ENCODE measurements at regions not wholly inside any gene's neighbourhood (a gene's known extent, or its start where the extent isn't known, plus 50 kb on each side); places are given as distances from the start of the nearest gene placed in this dataset.

DNA sequence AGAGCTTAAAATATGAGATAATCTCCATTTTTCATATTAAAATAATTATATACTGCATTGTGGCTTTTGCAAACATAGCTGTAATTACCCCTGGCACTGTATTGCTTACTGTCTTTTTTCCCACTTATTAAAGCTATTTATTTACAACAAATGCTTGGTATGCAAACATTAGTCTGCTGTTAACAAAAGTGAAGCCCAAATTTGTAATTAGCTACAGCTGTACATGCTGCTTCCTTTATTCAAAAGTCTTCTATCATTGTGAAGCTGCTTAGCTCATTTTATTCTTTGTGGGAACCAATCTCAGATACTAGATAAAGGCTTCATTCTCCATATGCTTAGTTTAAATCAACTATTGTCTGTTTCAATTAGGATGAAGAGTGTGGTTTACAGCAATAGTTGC lies 425.8 kb upstream of the FOXG1 start:
- H2AFZ ChIP-seq (ENCODE audit: low read length, unreplicated experiment) = no peak overlapping the region
- H3K36me3 ChIP-seq (ENCODE audit: insufficient read depth, low read length) = no peaks in the 10 kb centered on the region
- H3K4me3 ChIP-seq (ENCODE audit: low read depth, low read length) = no peak overlapping the region
- no peak overlapping the region for H3K27ac ChIP-seq (ENCODE audit: low read depth, low read length)
- no peaks in the 10 kb centered on the region for H3K27me3 ChIP-seq (ENCODE audit: insufficient read depth, low read length)
- H3K79me2 ChIP-seq (ENCODE audit: control insufficient read depth, insufficient read depth, low read length, unreplicated experiment) = no peaks in the 10 kb centered on the region
- no peaks in the 10 kb centered on the region for H3K4me1 ChIP-seq (ENCODE audit: control insufficient read depth, insufficient read depth, low read length, unreplicated experiment)

- H3K4me1 ChIP-seq (ENCODE audit: control insufficient read depth, insufficient read depth, low read length, unreplicated experiment) = no peaks in the 10 kb centered on the region
- no peak overlapping the region for H3K4me3 ChIP-seq (ENCODE audit: low read depth, low read length)
- no peaks in the 10 kb centered on the region for H3K79me2 ChIP-seq (ENCODE audit: control insufficient read depth, insufficient read depth, low read length, unreplicated experiment)
- H3K27ac ChIP-seq (ENCODE audit: low read depth, low read length) = no peak overlapping the region
- no peaks in the 10 kb centered on the region; the same call in 1 of the 2 replicates for H3K27me3 ChIP-seq (ENCODE audit: insufficient read depth, low read length)
- H3K36me3 ChIP-seq (ENCODE audit: insufficient read depth, low read length) = no peaks in the 10 kb centered on the region
- H2AFZ ChIP-seq (ENCODE audit: low read length, unreplicated experiment) = no peak overlapping the region
These were observed 422.2 kb upstream of the FOXG1 start for GRCh38 chr14:28344381-28344780.

DNA sequence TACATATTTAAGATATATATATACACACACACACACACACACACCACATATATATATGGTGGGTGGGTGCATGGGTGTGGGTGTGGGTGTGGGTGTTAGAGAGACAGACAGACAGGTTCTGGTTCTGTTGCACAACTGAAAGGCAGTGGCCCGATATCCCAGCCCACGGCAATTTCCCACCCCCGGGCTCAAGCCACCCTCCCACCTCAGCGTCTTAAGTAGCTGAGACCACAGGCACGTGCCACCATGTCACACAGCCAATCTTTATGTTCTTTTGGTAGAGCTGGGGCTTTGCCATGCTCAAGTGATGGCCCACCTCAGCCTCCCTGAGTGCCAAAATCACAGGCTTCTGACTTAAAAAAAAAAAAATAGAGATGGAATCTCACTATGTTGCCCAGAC lies 417.8 kb upstream of the FOXG1 start:
- Histone ChIP-seq H2AFZ (ENCODE audit: low read length, unreplicated experiment) (no peak overlapping the region), H3K79me2 (ENCODE audit: control insufficient read depth, insufficient read depth, low read length, unreplicated experiment) (no peaks in the 10 kb centered on the region), H3K27me3 (ENCODE audit: insufficient read depth, low read length) (no peaks in the 10 kb centered on the region; the same call in 1 of the 2 replicates), H3K4me3 (ENCODE audit: low read depth, low read length) (no peak overlapping the region), H3K27ac (ENCODE audit: low read depth, low read length) (no peak overlapping the region), H3K36me3 (ENCODE audit: insufficient read depth, low read length) (no peaks in the 10 kb centered on the region), H3K4me1 (ENCODE audit: control insufficient read depth, insufficient read depth, low read length, unreplicated experiment) (no peaks in the 10 kb centered on the region)

DNA sequence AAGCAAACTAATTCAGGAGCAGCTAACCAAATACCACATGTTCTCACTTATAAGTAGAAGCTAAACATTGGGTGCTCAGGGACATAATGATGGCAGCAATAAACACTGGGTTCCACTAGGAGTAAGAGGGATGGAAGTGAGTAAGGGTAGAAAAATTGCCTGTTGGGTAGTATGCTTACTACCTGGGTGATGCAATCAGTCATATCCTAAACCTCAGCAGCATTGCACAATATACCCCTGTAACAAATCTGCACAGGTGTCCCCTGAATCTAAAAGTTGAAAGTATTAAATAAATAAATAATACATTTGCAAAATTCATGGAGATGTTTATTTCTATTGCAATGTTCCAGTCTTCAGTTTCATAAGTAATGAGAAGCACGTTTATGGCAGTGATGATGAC lies 409.8 kb upstream of the FOXG1 start:
- H3K4me1 ChIP-seq (ENCODE audit: control insufficient read depth, insufficient read depth, low read length, unreplicated experiment) = no peaks in the 10 kb centered on the region
- H3K27ac ChIP-seq (ENCODE audit: low read depth, low read length) = no peak overlapping the region
- no peak overlapping the region for H2AFZ ChIP-seq (ENCODE audit: low read length, unreplicated experiment)
- H3K4me3 ChIP-seq (ENCODE audit: low read depth, low read length) = no peak overlapping the region
- no peaks in the 10 kb centered on the region for H3K79me2 ChIP-seq (ENCODE audit: control insufficient read depth, insufficient read depth, low read length, unreplicated experiment)
- H3K36me3 ChIP-seq (ENCODE audit: insufficient read depth, low read length) = no peaks in the 10 kb centered on the region
- peaks cover 4% of the 10 kb centered on the region; the same call in 1 of the 2 replicates for H3K27me3 ChIP-seq (ENCODE audit: insufficient read depth, low read length)

- Histone ChIP-seq H3K27ac (ENCODE audit: low read depth, low read length) (no peak overlapping the region), H3K4me1 (ENCODE audit: control insufficient read depth, insufficient read depth, low read length, unreplicated experiment) (no peaks in the 10 kb centered on the region), H3K4me3 (ENCODE audit: low read depth, low read length) (no peak overlapping the region), H3K79me2 (ENCODE audit: control insufficient read depth, insufficient read depth, low read length, unreplicated experiment) (no peaks in the 10 kb centered on the region), H3K27me3 (ENCODE audit: insufficient read depth, low read length) (peaks cover 4% of the 10 kb centered on the region; the same call in 1 of the 2 replicates), H3K36me3 (ENCODE audit: insufficient read depth, low read length) (no peaks in the 10 kb centered on the region), H2AFZ (ENCODE audit: low read length, unreplicated experiment) (no peak overlapping the region)
These were observed 405.1 kb upstream of the FOXG1 start for GRCh38 chr14:28361486-28361885.

DNA sequence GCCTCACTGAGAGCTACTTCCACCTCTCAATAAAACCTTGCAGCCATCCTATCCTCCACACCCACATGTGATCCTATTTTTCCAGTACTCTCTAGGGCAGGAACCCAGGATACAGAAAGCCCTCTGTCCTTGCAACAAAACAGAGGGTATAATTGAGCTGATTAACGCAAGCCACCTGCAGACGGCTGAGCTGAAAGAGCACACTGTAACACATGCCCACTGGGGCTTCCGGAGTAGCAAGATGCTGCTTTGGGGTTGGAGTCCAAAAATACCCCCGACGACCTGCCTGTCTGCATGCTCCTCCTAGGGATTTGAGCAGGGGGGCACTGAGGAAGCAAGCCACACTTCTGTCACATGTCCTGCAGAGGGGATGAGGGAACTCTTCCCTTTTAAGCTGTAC lies 401.1 kb upstream of the FOXG1 start:
- no peaks in the 10 kb centered on the region for H3K4me1 ChIP-seq (ENCODE audit: control insufficient read depth, insufficient read depth, low read length, unreplicated experiment)
- no peak overlapping the region for H2AFZ ChIP-seq (ENCODE audit: low read length, unreplicated experiment)

GRCh38 chr14:28373721-28374120 lies 392.9 kb upstream of the FOXG1 start:
- H3K27me3 ChIP-seq (ENCODE audit: insufficient read depth, low read length) = no peaks in the 10 kb centered on the region
- no peaks in the 10 kb centered on the region for H3K79me2 ChIP-seq (ENCODE audit: control insufficient read depth, insufficient read depth, low read length, unreplicated experiment)
- H3K4me3 ChIP-seq (ENCODE audit: low read depth, low read length) = no peak overlapping the region
- no peak overlapping the region for H2AFZ ChIP-seq (ENCODE audit: low read length, unreplicated experiment)
- H3K4me1 ChIP-seq (ENCODE audit: control insufficient read depth, insufficient read depth, low read length, unreplicated experiment) = no peaks in the 10 kb centered on the region
- H3K36me3 ChIP-seq (ENCODE audit: insufficient read depth, low read length) = no peaks in the 10 kb centered on the region
- no peak overlapping the region for H3K27ac ChIP-seq (ENCODE audit: low read depth, low read length)

More for the DNA sequence above, 401.1 kb upstream of the FOXG1 start:
- H3K4me3 ChIP-seq (ENCODE audit: low read depth, low read length) = no peak overlapping the region
- no peak overlapping the region for H3K27ac ChIP-seq (ENCODE audit: low read depth, low read length)
- H3K36me3 ChIP-seq (ENCODE audit: insufficient read depth, low read length) = no peaks in the 10 kb centered on the region
- H3K79me2 ChIP-seq (ENCODE audit: control insufficient read depth, insufficient read depth, low read length, unreplicated experiment) = no peaks in the 10 kb centered on the region
- H3K27me3 ChIP-seq (ENCODE audit: insufficient read depth, low read length) = no peaks in the 10 kb centered on the region

DNA sequence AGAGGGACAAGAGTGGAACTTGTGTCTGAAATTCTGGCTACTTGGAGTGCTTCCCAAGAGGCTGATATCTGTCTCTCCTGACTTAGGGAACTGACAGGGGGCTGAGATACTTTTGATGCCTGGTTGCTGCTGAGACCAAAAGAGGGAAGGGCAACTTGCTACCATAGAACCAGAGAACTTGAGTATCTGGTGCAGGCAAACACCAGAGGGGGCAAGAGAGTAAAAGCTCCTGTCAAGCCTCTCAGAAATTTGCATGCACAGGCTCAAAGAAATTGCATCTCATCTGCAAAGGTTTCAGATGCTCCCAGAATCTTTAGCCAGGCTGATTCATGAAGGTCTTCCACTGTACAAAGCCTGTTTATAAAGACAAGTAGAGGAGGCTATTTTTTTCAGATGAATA lies 391.3 kb upstream of the FOXG1 start:
- H3K27ac ChIP-seq (ENCODE audit: low read depth, low read length) = no peak overlapping the region
- no peak overlapping the region for H2AFZ ChIP-seq (ENCODE audit: low read length, unreplicated experiment)
- H3K27me3 ChIP-seq (ENCODE audit: insufficient read depth, low read length) = no peaks in the 10 kb centered on the region
- no peaks in the 10 kb centered on the region for H3K36me3 ChIP-seq (ENCODE audit: insufficient read depth, low read length)
- H3K4me1 ChIP-seq (ENCODE audit: control insufficient read depth, insufficient read depth, low read length, unreplicated experiment) = no peaks in the 10 kb centered on the region
- H3K4me3 ChIP-seq (ENCODE audit: low read depth, low read length) = no peak overlapping the region
- H3K79me2 ChIP-seq (ENCODE audit: control insufficient read depth, insufficient read depth, low read length, unreplicated experiment) = no peaks in the 10 kb centered on the region

DNA sequence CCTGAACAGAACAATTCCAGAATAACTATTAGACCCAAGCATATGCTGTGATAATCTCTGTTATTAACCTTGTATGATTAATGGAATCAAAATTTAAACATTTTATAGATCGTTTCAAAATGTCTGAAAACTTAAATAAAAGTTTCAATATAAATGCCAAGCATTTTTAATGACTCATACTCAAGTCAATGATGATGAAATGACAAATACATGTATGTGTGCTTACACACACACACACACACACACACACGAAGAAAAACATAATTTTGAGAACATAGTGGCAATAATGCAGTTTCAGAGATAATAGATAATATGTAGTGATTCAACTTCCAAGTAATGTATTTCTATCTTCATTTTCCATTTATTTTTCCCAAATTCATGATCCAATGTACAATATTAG lies 384.9 kb upstream of the FOXG1 start:
- Histone ChIP-seq H3K4me1 (ENCODE audit: control insufficient read depth, insufficient read depth, low read length, unreplicated experiment) (peaks cover 18% of the 10 kb centered on the region), H2AFZ (ENCODE audit: low read length, unreplicated experiment) (peak overlapping the region; percentile 55), H3K27me3 (ENCODE audit: insufficient read depth, low read length) (no peaks in the 10 kb centered on the region), H3K79me2 (ENCODE audit: control insufficient read depth, insufficient read depth, low read length, unreplicated experiment) (no peaks in the 10 kb centered on the region), H3K27ac (ENCODE audit: low read depth, low read length) (peak overlapping the region; percentile 87), H3K36me3 (ENCODE audit: insufficient read depth, low read length) (no peaks in the 10 kb centered on the region), H3K4me3 (ENCODE audit: low read depth, low read length) (peak overlapping the region; percentile 30; the same call in 1 of the 2 replicates)

- H2AFZ ChIP-seq (ENCODE audit: low read length, unreplicated experiment) = no peak overlapping the region
- no peaks in the 10 kb centered on the region for H3K27me3 ChIP-seq (ENCODE audit: insufficient read depth, low read length)
- peaks cover 18% of the 10 kb centered on the region for H3K4me1 ChIP-seq (ENCODE audit: control insufficient read depth, insufficient read depth, low read length, unreplicated experiment)
- no peaks in the 10 kb centered on the region for H3K79me2 ChIP-seq (ENCODE audit: control insufficient read depth, insufficient read depth, low read length, unreplicated experiment)
- H3K27ac ChIP-seq (ENCODE audit: low read depth, low read length) = peak overlapping the region; percentile 87
- H3K36me3 ChIP-seq (ENCODE audit: insufficient read depth, low read length) = no peaks in the 10 kb centered on the region
- peak overlapping the region; percentile 6; the same call in 1 of the 2 replicates for H3K4me3 ChIP-seq (ENCODE audit: low read depth, low read length)
These were observed 384.0 kb upstream of the FOXG1 start for GRCh38 chr14:28382444-28383190.

DNA sequence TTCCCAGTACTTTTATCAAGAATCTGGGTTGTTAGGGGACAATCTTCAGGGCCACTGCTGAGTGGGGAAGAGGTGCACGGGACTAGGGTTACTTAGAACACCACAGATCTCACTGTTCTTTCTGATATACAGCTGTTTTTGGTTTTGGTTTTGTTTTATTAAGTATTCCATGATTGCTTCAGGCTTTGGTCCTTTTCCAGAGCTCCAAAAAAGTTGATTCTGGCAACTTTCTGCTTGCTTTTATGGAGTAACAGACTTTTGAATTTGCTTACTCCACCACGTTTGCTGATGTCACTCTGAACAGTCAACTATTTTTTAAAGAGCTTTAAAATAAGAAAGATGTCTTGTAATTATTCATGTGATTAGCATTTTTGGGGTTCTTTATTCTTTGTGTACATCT lies 368.1 kb upstream of the FOXG1 start:
- no peaks in the 10 kb centered on the region for H3K4me1 ChIP-seq (ENCODE audit: control insufficient read depth, insufficient read depth, low read length, unreplicated experiment)
- H3K36me3 ChIP-seq (ENCODE audit: insufficient read depth, low read length) = no peaks in the 10 kb centered on the region
- peak overlapping the region; percentile 19 for H2AFZ ChIP-seq (ENCODE audit: low read length, unreplicated experiment)
- no peaks in the 10 kb centered on the region for H3K79me2 ChIP-seq (ENCODE audit: control insufficient read depth, insufficient read depth, low read length, unreplicated experiment)
- H3K4me3 ChIP-seq (ENCODE audit: low read depth, low read length) = no peak overlapping the region
- no peak overlapping the region for H3K27ac ChIP-seq (ENCODE audit: low read depth, low read length)
- H3K27me3 ChIP-seq (ENCODE audit: insufficient read depth, low read length) = no peaks in the 10 kb centered on the region

All from ACC112 (cell line).